ENCODE measurements at regions not wholly inside any gene's neighbourhood (a gene's known extent, or its start where the extent isn't known, plus 50 kb on each side); places are given as distances from the start of the nearest gene placed in this dataset.
"Not testable (repeated sequence)": the region's sequence is repeated elsewhere in the genome, so short reads cannot be mapped to it uniquely, and the experiment has no call there.

DNA sequence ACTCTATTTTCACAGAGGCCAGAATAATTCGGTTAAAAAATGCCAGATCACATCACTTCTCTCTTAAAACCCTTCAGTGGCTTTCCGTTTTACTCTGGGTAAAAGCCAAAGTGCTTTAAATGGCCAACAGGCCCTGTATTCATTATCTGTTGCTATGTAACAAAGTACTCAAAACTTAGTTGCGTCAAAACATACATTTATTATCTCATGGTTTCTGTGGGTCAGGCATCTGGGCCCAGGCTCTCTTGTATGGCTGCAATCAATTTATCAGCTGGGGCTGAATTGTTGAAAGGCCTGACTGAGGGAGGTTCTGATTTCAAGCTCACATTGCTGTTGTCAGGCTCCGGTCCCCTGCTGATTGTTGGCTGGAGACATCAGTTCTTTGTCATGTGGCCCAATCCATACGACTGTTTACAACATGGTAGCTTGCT is 72.7 kb upstream of the H2AZ1 start:
- H3K4me3 Mint-ChIP-seq: no peak overlapping the region
- H3K27ac Mint-ChIP-seq: no peak overlapping the region
- peaks cover 6% of the 10 kb centered on the region for H3K27me3 Mint-ChIP-seq (ENCODE audit: low read depth)
- no peaks in the 10 kb centered on the region for H3K36me3 Mint-ChIP-seq (ENCODE audit: low read depth)
- ATAC-seq (no peak), DNase-seq (no peak)
- H3K9me3 Mint-ChIP-seq (ENCODE audit: insufficient read depth): no peaks in the 10 kb centered on the region
- ChIA-PET POLR2A (no interaction called here), CTCF (no interaction called here)
- no peaks in the 10 kb centered on the region for H3K4me1 Mint-ChIP-seq (ENCODE audit: low read depth)

DNA sequence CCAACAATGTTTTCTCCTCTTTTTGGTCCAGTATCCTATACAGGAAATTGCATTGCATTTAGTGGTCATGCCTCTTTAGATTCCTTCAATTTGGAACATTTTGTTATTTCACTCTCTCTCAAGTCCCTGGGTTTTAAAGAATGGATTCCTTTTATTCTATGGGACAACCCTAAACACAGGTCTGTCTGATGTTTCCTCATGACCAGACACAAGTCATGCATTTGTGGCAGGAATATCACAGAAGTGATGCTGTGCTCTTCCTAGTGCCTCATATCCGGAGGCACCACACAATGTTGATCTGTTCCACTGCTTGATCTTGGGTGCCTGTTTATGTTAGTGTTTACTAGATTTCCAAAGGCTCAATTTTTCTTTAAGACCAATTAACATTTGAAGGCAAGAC is 69.7 kb upstream of the H2AZ1 start:
- DNase-seq (no peak), ATAC-seq (no peak)
- H3K27ac Mint-ChIP-seq: no peak overlapping the region
- H3K4me3 Mint-ChIP-seq: no peak overlapping the region
- H3K27me3 Mint-ChIP-seq (ENCODE audit: low read depth): peaks cover 8% of the 10 kb centered on the region
- no peaks in the 10 kb centered on the region for H3K9me3 Mint-ChIP-seq (ENCODE audit: insufficient read depth)
- CTCF ChIA-PET: no interaction called here
- no peaks in the 10 kb centered on the region for H3K4me1 Mint-ChIP-seq (ENCODE audit: low read depth)
- POLR2A ChIA-PET: no interaction called here
- H3K36me3 Mint-ChIP-seq (ENCODE audit: low read depth): no peaks in the 10 kb centered on the region

GRCh38 chr4:100017637-100018310 is 67.7 kb upstream of the H2AZ1 start:
- ChIA-PET CTCF (interaction anchor here (0.9 to 1.0 kb wide), 2 partner anchors 8 to 18 kb away, joined by 3 read pairs; no protein-coding TSS in a partner anchor), POLR2A (no interaction called here)
- Mint-ChIP-seq H3K9me3 (ENCODE audit: insufficient read depth) (no peaks in the 10 kb centered on the region), H3K27me3 (ENCODE audit: low read depth) (peaks cover 2% of the 10 kb centered on the region), H3K36me3 (ENCODE audit: low read depth) (no peaks in the 10 kb centered on the region), H3K4me1 (ENCODE audit: low read depth) (no peaks in the 10 kb centered on the region), H3K4me3 (no peak overlapping the region), H3K27ac (no peak overlapping the region)
- ATAC-seq (no peak), DNase-seq (no peak)

- Mint-ChIP-seq H3K27me3 (ENCODE audit: low read depth) (peaks cover 2% of the 10 kb centered on the region), H3K27ac (no peak overlapping the region), H3K9me3 (ENCODE audit: insufficient read depth) (no peaks in the 10 kb centered on the region), H3K4me1 (ENCODE audit: low read depth) (no peaks in the 10 kb centered on the region), H3K4me3 (no peak overlapping the region), H3K36me3 (ENCODE audit: low read depth) (no peaks in the 10 kb centered on the region)
- no peak for DNase-seq
- ATAC-seq: no peak
- ChIA-PET CTCF (no interaction called here), POLR2A (no interaction called here)
These were observed 66.1 kb upstream of the H2AZ1 start for GRCh38 chr4:100016191-100016590.

DNA sequence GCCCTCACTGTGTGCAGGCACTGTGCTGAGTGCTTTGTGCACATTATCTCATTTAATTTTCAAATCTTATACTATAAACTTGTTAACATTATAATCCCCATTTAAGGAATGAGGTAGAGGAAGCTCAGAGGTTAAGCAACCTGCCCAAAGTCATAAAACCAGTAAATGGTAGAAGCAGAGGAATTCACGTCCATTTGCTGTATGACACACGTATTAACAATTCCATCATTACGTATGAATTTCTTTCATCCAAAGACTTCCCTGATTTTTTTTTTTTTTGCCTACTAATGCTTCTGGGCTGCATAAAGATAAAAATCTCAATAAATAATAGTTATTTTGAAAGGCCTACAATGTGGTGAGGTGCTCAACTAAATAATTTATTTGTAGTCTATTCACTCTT is 64.5 kb upstream of the H2AZ1 start:
- ChIA-PET CTCF (no interaction called here), POLR2A (no interaction called here)
- H3K27ac Mint-ChIP-seq: no peak overlapping the region
- H3K27me3 Mint-ChIP-seq (ENCODE audit: low read depth): peaks cover 2% of the 10 kb centered on the region
- ATAC-seq: no peak
- H3K36me3 Mint-ChIP-seq (ENCODE audit: low read depth): no peaks in the 10 kb centered on the region
- no peaks in the 10 kb centered on the region for H3K9me3 Mint-ChIP-seq (ENCODE audit: insufficient read depth)
- H3K4me1 Mint-ChIP-seq (ENCODE audit: low read depth): no peaks in the 10 kb centered on the region
- H3K4me3 Mint-ChIP-seq: no peak overlapping the region
- no peak for DNase-seq

- POLR2A ChIA-PET: interaction anchor here (0.5 kb wide), 1 partner anchor 84 kb away, joined by 3 read pairs; no protein-coding TSS in a partner anchor
- DNase-seq: no peak
- H3K9me3 Mint-ChIP-seq (ENCODE audit: insufficient read depth): no peaks in the 10 kb centered on the region
- H3K4me1 Mint-ChIP-seq (ENCODE audit: low read depth): no peaks in the 10 kb centered on the region
- CTCF ChIA-PET: interaction anchor here (0.8 to 1.2 kb wide), 4 partner anchors 9 to 86 kb away, joined by 3 read pairs; no protein-coding TSS in a partner anchor
- H3K4me3 Mint-ChIP-seq: no peak overlapping the region
- H3K27ac Mint-ChIP-seq: no peak overlapping the region
- no peaks in the 10 kb centered on the region for H3K36me3 Mint-ChIP-seq (ENCODE audit: low read depth)
- no peaks in the 10 kb centered on the region for H3K27me3 Mint-ChIP-seq (ENCODE audit: low read depth)
- no peak for ATAC-seq
These were observed 59.4 kb upstream of the H2AZ1 start for GRCh38 chr4:100009490-100009889.

- Mint-ChIP-seq H3K36me3 (ENCODE audit: low read depth) (no peaks in the 10 kb centered on the region), H3K4me3 (no peak overlapping the region), H3K4me1 (ENCODE audit: low read depth) (no peaks in the 10 kb centered on the region), H3K9me3 (ENCODE audit: insufficient read depth) (no peaks in the 10 kb centered on the region), H3K27me3 (ENCODE audit: low read depth) (no peaks in the 10 kb centered on the region), H3K27ac (no peak overlapping the region)
- ATAC-seq: no peak
- ChIA-PET POLR2A (no interaction called here), CTCF (no interaction called here)
- DNase-seq: no peak
These were observed 58.0 kb upstream of the H2AZ1 start for GRCh38 chr4:100008048-100008447.

DNA sequence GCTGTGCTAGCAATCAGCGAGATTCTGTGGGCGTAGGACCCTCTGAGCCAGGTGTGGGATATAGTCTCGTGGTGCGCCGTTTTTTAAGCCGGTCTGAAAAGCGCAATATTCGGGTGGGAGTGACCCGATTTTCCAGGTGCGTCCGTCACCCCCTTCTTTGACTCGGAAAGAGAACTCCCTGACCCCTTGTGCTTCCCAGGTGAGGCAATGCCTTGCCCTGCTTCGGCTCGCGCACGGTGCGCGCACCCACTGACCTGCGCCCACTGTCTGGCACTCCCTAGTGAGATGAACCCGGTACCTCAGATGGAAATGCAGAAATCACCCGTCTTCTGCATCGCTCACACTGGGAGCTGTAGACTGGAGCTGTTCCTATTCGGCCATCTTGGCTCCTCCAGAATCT is 56.1 kb upstream of the H2AZ1 start:
- H3K36me3 Mint-ChIP-seq (ENCODE audit: low read depth); POLR2A ChIA-PET: not testable (repeated sequence)

More for the DNA sequence above, 56.1 kb upstream of the H2AZ1 start:
- CTCF ChIA-PET; H3K27ac Mint-ChIP-seq; DNase-seq; H3K27me3 Mint-ChIP-seq (ENCODE audit: low read depth); H3K9me3 Mint-ChIP-seq (ENCODE audit: insufficient read depth); H3K4me1 Mint-ChIP-seq (ENCODE audit: low read depth); ATAC-seq; H3K4me3 Mint-ChIP-seq: not testable (repeated sequence)

Data from activated CD8-positive, alpha-beta T cell treated with anti-CD3 and anti-CD28 coated beads, Interleukin-2, amount 10 ng/mL, durations not matched to agents 7 days and 5 days (primary cell).